ENCODE measurements at regions not wholly inside any gene's neighbourhood (a gene's known extent, or its start where the extent isn't known, plus 50 kb on each side); places are given as distances from the start of the nearest gene placed in this dataset.

- DNase-seq (ENCODE audit: low spot score): no peak
Measured at GRCh38 chr10:130230036-130230435, 93.8 kb downstream of the GLRX3 start.

GRCh38 chr10:130230611-130231010 is 94.4 kb downstream of the GLRX3 start:
- FAIRE-seq: no peak
- no peak for DNase-seq (ENCODE audit: low spot score)

More at GRCh38 chr10:130230036-130230435, 93.8 kb downstream of the GLRX3 start:
- no peak for FAIRE-seq

- no peak for DNase-seq (ENCODE audit: low spot score)
- FAIRE-seq: no peak
Measured at GRCh38 chr10:130231251-130231741, 95.1 kb downstream of the GLRX3 start.

- no peak for DNase-seq (ENCODE audit: low spot score)
- FAIRE-seq: no peak
Measured at GRCh38 chr10:130232166-130233034, 96.2 kb downstream of the GLRX3 start.

- FAIRE-seq (no peak), DNase-seq (ENCODE audit: low spot score) (no peak)
Measured at GRCh38 chr10:130233035-130233360, 96.8 kb downstream of the GLRX3 start.

- FAIRE-seq (no peak), DNase-seq (ENCODE audit: low spot score) (no peak)
Measured at GRCh38 chr10:130233426-130233825, 97.2 kb downstream of the GLRX3 start.

- FAIRE-seq (no peak), DNase-seq (ENCODE audit: low spot score) (no peak)
Measured at GRCh38 chr10:130234171-130234965, 98.2 kb downstream of the GLRX3 start.

- FAIRE-seq (no peak), DNase-seq (ENCODE audit: low spot score) (no peak)
Measured at GRCh38 chr10:130236711-130237110, 100.5 kb downstream of the GLRX3 start.

GRCh38 chr10:130240409-130240808 is 104.2 kb downstream of the GLRX3 start:
- no peak for DNase-seq (ENCODE audit: low spot score)
- no peak for FAIRE-seq

GRCh38 chr10:130242513-130242912 is 106.3 kb downstream of the GLRX3 start:
- FAIRE-seq: no peak

GRCh38 chr10:130243015-130243414 is 106.8 kb downstream of the GLRX3 start:
- FAIRE-seq (no peak), DNase-seq (ENCODE audit: low spot score) (no peak)

More at GRCh38 chr10:130242513-130242912, 106.3 kb downstream of the GLRX3 start:
- no peak for DNase-seq (ENCODE audit: low spot score)

GRCh38 chr10:130244031-130244927 is 108.1 kb downstream of the GLRX3 start:
- no peak for DNase-seq (ENCODE audit: low spot score)

GRCh38 chr10:130244928-130245495 is 108.8 kb downstream of the GLRX3 start:
- DNase-seq (ENCODE audit: low spot score) (no peak), FAIRE-seq (no peak)

More at GRCh38 chr10:130244031-130244927, 108.1 kb downstream of the GLRX3 start:
- FAIRE-seq: no peak

GRCh38 chr10:130246113-130246512 is 109.9 kb downstream of the GLRX3 start:
- FAIRE-seq: no peak
- no peak for DNase-seq (ENCODE audit: low spot score)

- FAIRE-seq (no peak), DNase-seq (ENCODE audit: low spot score) (no peak)
Measured at GRCh38 chr10:130250127-130250526, 113.9 kb downstream of the GLRX3 start.

GRCh38 chr10:130251766-130252165 is 115.6 kb downstream of the GLRX3 start:
- DNase-seq (ENCODE audit: low spot score): no peak

GRCh38 chr10:130254243-130254642 is 118.1 kb downstream of the GLRX3 start:
- no peak for FAIRE-seq
- DNase-seq (ENCODE audit: low spot score): no peak

More at GRCh38 chr10:130251766-130252165, 115.6 kb downstream of the GLRX3 start:
- no peak for FAIRE-seq

GRCh38 chr10:130254662-130255061 is 118.5 kb downstream of the GLRX3 start:
- DNase-seq (ENCODE audit: low spot score) (no peak), FAIRE-seq (no peak)

- DNase-seq (ENCODE audit: low spot score) (no peak), FAIRE-seq (no peak)
Measured at GRCh38 chr10:130255777-130256176, 119.6 kb downstream of the GLRX3 start.

GRCh38 chr10:130257897-130258296 is 121.7 kb downstream of the GLRX3 start:
- no peak for DNase-seq (ENCODE audit: low spot score)
- no peak for FAIRE-seq

GRCh38 chr10:130259380-130259779 is 123.2 kb downstream of the GLRX3 start:
- FAIRE-seq: no peak

More at GRCh38 chr10:130259380-130259779, 123.2 kb downstream of the GLRX3 start:
- DNase-seq (ENCODE audit: low spot score): no peak
